Lung (tissue), 11 donors: ENCODE measurements at regions not wholly inside any gene's neighbourhood (a gene's known extent, or its start where the extent isn't known, plus 50 kb on each side); places are given as distances from the start of the nearest gene placed in this dataset.
A peak's percentile ranks its signal among the peaks of the same experiment; 100 is the strongest.

Experiments
- ATAC-seq: fragments of 200-7000 bp; cut with Tn5 transposase; one replicate; pipeline ENCODE4 v1.9.1; 2020; ENCODE audit warnings: moderate number of reproducible peaks; ENCODE audit not compliant: insufficient read depth, low FRiP score
- DNase-seq, 3 donors: peaks; one replicate each; pipeline ENCODE4 v3.0.0-alpha.2; 2013 to 2017
- H3K27ac ChIP-seq, 2 donors: one replicate each; pipeline ENCODE4 v1.5.1; 2013; ENCODE audit warnings: mild to moderate bottlenecking in 2 of 2, moderate library complexity in 2 of 2, control low read depth in 1 of 2, inconsistent platforms in 1 of 2, low read depth in 1 of 2, low read length in 1 of 2
- H3K27me3 ChIP-seq, 3 donors: one replicate each; pipeline ENCODE4 v1.5.1; 2013; ENCODE audit warnings: low read length in 2 of 3; ENCODE audit not compliant: control insufficient read depth in 3 of 3, insufficient read depth in 3 of 3
- H3K36me3 ChIP-seq, 4 donors: one replicate each; pipeline ENCODE4 v1.5.1; 2013; ENCODE audit warnings: low read length in 4 of 4, mild to moderate bottlenecking in 1 of 4, moderate library complexity in 1 of 4; ENCODE audit not compliant: control insufficient read depth in 4 of 4, insufficient read depth in 4 of 4
- H3K4me1 ChIP-seq, 5 donors: one replicate each; pipeline ENCODE4 v1.5.1; 2013; ENCODE audit warnings: low read length in 5 of 5, mild to moderate bottlenecking in 2 of 5, moderate library complexity in 1 of 5; ENCODE audit not compliant: control insufficient read depth in 5 of 5, insufficient read depth in 5 of 5
- H3K4me3 ChIP-seq: one replicate; pipeline ENCODE4 v1.5.1; 2013; ENCODE audit warnings: mild to moderate bottlenecking, control low read depth, moderate library complexity
- H3K9ac ChIP-seq, 2 donors: one replicate each; pipeline ENCODE4 v1.5.1; 2013; ENCODE audit warnings: low read length in 2 of 2, control low read depth in 1 of 2; ENCODE audit not compliant: insufficient read depth in 1 of 2
- H3K9me3 ChIP-seq, 4 donors: one replicate each; pipeline ENCODE4 v1.5.1; 2013; ENCODE audit warnings: low read length in 3 of 4, mild to moderate bottlenecking in 1 of 4, moderate library complexity in 1 of 4; ENCODE audit not compliant: control insufficient read depth in 4 of 4, insufficient read depth in 3 of 4
- CTCF ChIP-seq: IDR thresholded peaks from 2 replicates; pipeline ENCODE4 v1.5.1; 2012; ENCODE audit warnings: mild to moderate bottlenecking; ENCODE audit errors: control extremely low read depth, extremely low read depth
- WGBS, 2 donors: extraction: QIAGEN DNeasy Blood & Tissue Kit; methylation state at CpG; one replicate each; pipeline ENCODE4 v1.1.7; 2013; 5-methylcytosine and 5-hydroxymethylcytosine counted together
- donor health status: control.
- donor health status: control.
- donor health status: Bipolar disorder and iron deficiency.
- donor health status: healthy.
- donor health status: DM: yes; HTN: yes; CAD: no.

GRCh38 chrX:145393702-145394235, 146.5 kb downstream of the SPANXN1 start:
- Histone ChIP-seq H3K4me3 (no peak overlapping the region), H3K27me3 (no peaks in the 10 kb centered on the region), H3K4me1 (no peaks in the 10 kb centered on the region), H3K9ac (no peak overlapping the region), H3K36me3 (no peaks in the 10 kb centered on the region), H3K9me3 (peaks cover 0 to 11% (median 2%) of the 10 kb centered on the region in 4 donors), H3K27ac (no peak overlapping the region)
- TF ChIP-seq CTCF = no peak
- ATAC-seq (no peak), DNase-seq (peak in 1 of 3 donors; percentile 1)
- 27 to 29% methylated on average over 5 to 6 of the region's 6 CpGs for WGBS, 2 donors

GRCh38 chrX:145394344-145394743, 147.0 kb downstream of the SPANXN1 start:
- DNase-seq = no peak
- Histone ChIP-seq H3K27me3 (no peaks in the 10 kb centered on the region), H3K27ac (no peak overlapping the region), H3K9ac (no peak overlapping the region), H3K9me3 (peaks cover 0 to 11% (median 2%) of the 10 kb centered on the region in 4 donors), H3K4me1 (no peaks in the 10 kb centered on the region), H3K36me3 (no peaks in the 10 kb centered on the region), H3K4me3 (no peak overlapping the region)
- TF ChIP-seq CTCF = no peak
- ATAC-seq = no peak

GRCh38 chrX:145396612-145397011, 149.3 kb downstream of the SPANXN1 start:
- no peak overlapping the region for H3K4me3 ChIP-seq
- DNase-seq (no peak), ATAC-seq (no peak)
- H3K9ac ChIP-seq = no peak overlapping the region
- H3K4me1 ChIP-seq = no peaks in the 10 kb centered on the region
- H3K27ac ChIP-seq = no peak overlapping the region
- peaks cover 0 to 11% (median 2%) of the 10 kb centered on the region in 4 donors for H3K9me3 ChIP-seq
- 79 to 97% methylated on average over 2 of the region's 2 CpGs for WGBS, 2 donors
- H3K36me3 ChIP-seq = no peaks in the 10 kb centered on the region
- H3K27me3 ChIP-seq = no peaks in the 10 kb centered on the region
- no peak for TF ChIP-seq CTCF

GRCh38 chrX:145405012-145405411, 157.7 kb downstream of the SPANXN1 start:
- Histone ChIP-seq H3K27ac (no peak overlapping the region), H3K9ac (no peak overlapping the region), H3K4me3 (no peak overlapping the region), H3K9me3 (no peaks in the 10 kb centered on the region), H3K4me1 (no peaks in the 10 kb centered on the region), H3K36me3 (no peaks in the 10 kb centered on the region), H3K27me3 (no peaks in the 10 kb centered on the region)
- WGBS, 2 donors = 2 to 13% methylated on average over 1 of the region's 1 CpG
- peak; percentile 19 for TF ChIP-seq CTCF
- ATAC-seq = no peak
- DNase-seq = peak in 2 of 3 donors; percentile 33 to 48
